Heart right ventricle (tissue), 16 donors: ENCODE measurements at regions not wholly inside any gene's neighbourhood (a gene's known extent, or its start where the extent isn't known, plus 50 kb on each side); places are given as distances from the start of the nearest gene placed in this dataset.

Experiments
- ATAC-seq, 8 donors: fragments of 200-7000 bp; cut with Tn5 transposase; one replicate each; pipeline ENCODE4 v1.9.1; 2020; ENCODE audit warnings: mild to moderate bottlenecking in 8 of 8, moderate library complexity in 8 of 8, moderate number of reproducible peaks in 1 of 8
- DNase-seq, 2 donors: peaks; one replicate each; pipeline ENCODE4 v3.0.0-alpha.2; 2020
- H3K27ac ChIP-seq, 10 donors: fragments of 200-600 bp; sonication (generic) in 2 of 10; one replicate each; pipeline versions ENCODE4 v1.5.0 to v1.8.0; 2020 to 2022; ENCODE audit warnings: mild to moderate bottlenecking in 3 of 10
- H3K27me3 ChIP-seq, 7 donors: fragments of 200-600 bp; one replicate each; pipeline ENCODE4 v1.8.0; 2021 to 2022; ENCODE audit warnings: mild to moderate bottlenecking in 2 of 7
- H3K36me3 ChIP-seq, 9 donors: fragments of 200-600 bp; sonication (generic) in 1 of 9; one replicate each; pipeline versions ENCODE4 v1.5.0 to v1.8.0; 2020 to 2022; ENCODE audit warnings: mild to moderate bottlenecking in 2 of 9
- H3K4me1 ChIP-seq, 9 donors: fragments of 200-600 bp; sonication (generic) in 1 of 9; one replicate each; pipeline versions ENCODE4 v1.5.0 to v1.8.0; 2020 to 2022; ENCODE audit warnings: mild to moderate bottlenecking in 4 of 9
- H3K4me3 ChIP-seq, 10 donors: fragments of 200-600 bp; sonication (generic) in 2 of 10; one replicate each; pipeline versions ENCODE4 v1.5.0 to v1.8.0; 2020 to 2022; ENCODE audit warnings: mild to moderate bottlenecking in 7 of 10, moderate library complexity in 2 of 10
- H3K9me3 ChIP-seq, 11 donors: fragments of 200-600 bp in 10 of 11; sonication (generic) in 2 of 11; one replicate each; pipeline versions ENCODE4 v1.5.0 to v1.8.0; 2013 to 2022; ENCODE audit warnings: mild to moderate bottlenecking in 2 of 11, control low read depth in 1 of 11, moderate library complexity in 1 of 11
- WGBS, 2 donors: extraction: QIAGEN DNeasy Blood & Tissue Kit; methylation state at CpG; one replicate each; pipeline ENCODE4 v1.1.7; 2013; ENCODE audit warnings: inconsistent platforms in 1 of 2; 5-methylcytosine and 5-hydroxymethylcytosine counted together
- intact Hi-C, 10 donors: fragments of 100-400 bp; cut with DNase I; formaldehyde crosslinking; loops; one replicate each; pipeline versions ENCODE4 v1.11.1 to v1.14.2; 2022
- TF ChIP-seq, protein P1 (sequence below), 9 donors: fragments of 200-600 bp; sonication (generic) in 2 of 9; IDR thresholded peaks; one replicate each; pipeline versions ENCODE4 v1.5.0 to v1.8.0; 2021 to 2022; ENCODE audit warnings: antibody characterized with exemption in 9 of 9, mild to moderate bottlenecking in 5 of 9, moderate library complexity in 1 of 9
- donor health status: Arrhythmogenic right ventricular cardiomyopathy.
- donor health status: ischemic (EF 13 %, LVEDD 7.1; RV severe dilation, severe dysfunction).
- donor health status: healthy with polysubstance abuse.
- donor health status: DM: no; HTN: yes; CAD: no.
- donor health status: DM: no; HTN: no; CAD: no.
- donor health status: ischemic (EF 25% LVEDD 6.9; RV normal size, moderate dysfunction).
- donor health status: ischemic (EF 25% LVEDD 5.7; RV mildly dilated, moderate dysfunction).
- donor health status: healthy.
- donor health status: DM: yes; HTN: yes; CAD: no.
- donor health status: Ischemic cardiomyopathy.
- donor health status: ischemic (EF 35%, LVEDD 5.7; RV mildly dilated, moderate dysfunction).
- donor health status: nonischemic (EF 11% LVEDD 7.7; RV severe dilation, severe dysfunction).
- donor health status: DM: yes; HTN: yes; CAD: no.
- donor health status: PGD.
- donor health status: ischemic (EF 29% LVEDD 5.4; RV normal size, mild dysfunction).
- donor health status: nonischemic (EF 23%, LVEDD 6.1; RV moderate dilation, normal function).

DNA sequence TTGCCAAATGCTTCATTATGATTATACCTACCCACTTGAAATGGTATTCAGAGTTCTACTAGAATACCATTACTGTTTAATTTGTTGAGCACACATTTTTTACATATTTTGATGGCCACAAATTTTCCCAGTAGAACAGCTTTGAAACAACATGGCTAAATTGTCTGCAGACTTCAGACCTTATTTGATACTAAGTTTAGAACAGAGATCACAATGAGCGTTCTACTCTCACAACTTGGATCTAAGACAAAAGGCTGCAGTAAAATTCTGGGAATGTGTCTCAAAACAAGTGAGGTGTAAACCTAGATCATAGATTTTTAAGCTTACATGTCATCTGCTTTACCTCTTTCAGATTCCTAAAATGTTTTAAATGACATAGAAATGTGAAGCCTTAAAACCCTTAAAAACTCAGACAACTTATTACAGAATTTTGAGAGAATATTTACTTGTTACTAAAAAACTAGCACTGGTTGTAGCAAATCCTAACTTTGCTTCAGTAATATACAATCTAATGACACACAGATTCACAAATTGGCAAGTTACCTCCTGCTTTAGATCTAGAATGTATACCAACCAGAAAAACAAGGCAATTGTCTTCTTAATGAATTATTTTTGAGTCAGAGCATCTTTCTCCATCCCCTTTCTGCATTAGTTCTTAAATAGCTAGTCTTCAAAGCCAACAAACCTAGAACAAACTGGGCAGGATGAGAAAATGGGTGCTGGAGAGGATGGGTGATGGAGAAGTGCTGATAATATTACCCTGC lies 243.3 kb downstream of the SLC7A11 start:
- Histone ChIP-seq H3K36me3 (no peaks in the 10 kb centered on the region), H3K27ac (no peak overlapping the region), H3K27me3 (no peaks in the 10 kb centered on the region), H3K9me3 (no peaks in the 10 kb centered on the region), H3K4me3 (no peak overlapping the region), H3K4me1 (no peaks in the 10 kb centered on the region)
- TF ChIP-seq, protein P1, sequence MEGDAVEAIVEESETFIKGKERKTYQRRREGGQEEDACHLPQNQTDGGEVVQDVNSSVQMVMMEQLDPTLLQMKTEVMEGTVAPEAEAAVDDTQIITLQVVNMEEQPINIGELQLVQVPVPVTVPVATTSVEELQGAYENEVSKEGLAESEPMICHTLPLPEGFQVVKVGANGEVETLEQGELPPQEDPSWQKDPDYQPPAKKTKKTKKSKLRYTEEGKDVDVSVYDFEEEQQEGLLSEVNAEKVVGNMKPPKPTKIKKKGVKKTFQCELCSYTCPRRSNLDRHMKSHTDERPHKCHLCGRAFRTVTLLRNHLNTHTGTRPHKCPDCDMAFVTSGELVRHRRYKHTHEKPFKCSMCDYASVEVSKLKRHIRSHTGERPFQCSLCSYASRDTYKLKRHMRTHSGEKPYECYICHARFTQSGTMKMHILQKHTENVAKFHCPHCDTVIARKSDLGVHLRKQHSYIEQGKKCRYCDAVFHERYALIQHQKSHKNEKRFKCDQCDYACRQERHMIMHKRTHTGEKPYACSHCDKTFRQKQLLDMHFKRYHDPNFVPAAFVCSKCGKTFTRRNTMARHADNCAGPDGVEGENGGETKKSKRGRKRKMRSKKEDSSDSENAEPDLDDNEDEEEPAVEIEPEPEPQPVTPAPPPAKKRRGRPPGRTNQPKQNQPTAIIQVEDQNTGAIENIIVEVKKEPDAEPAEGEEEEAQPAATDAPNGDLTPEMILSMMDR (IDR thresholded peaks at IDR 0.05): no peak
- 38 to 39% methylated on average over 1 of the region's 1 CpG for WGBS, 2 donors
- DNase-seq (no peak), ATAC-seq (no peak)
- intact Hi-C loops: no loop called here

GRCh38 chr4:137997496-137997895 lies 244.7 kb downstream of the SLC7A11 start:
- H3K36me3 ChIP-seq: no peaks in the 10 kb centered on the region
- no peak for ATAC-seq
- TF ChIP-seq, protein P1 (IDR thresholded peaks at IDR 0.05): no peak
- no peaks in the 10 kb centered on the region for H3K9me3 ChIP-seq
- no peak for DNase-seq
- WGBS, 2 donors: 43 to 62% methylated on average over 1 of the region's 1 CpG
- no peaks in the 10 kb centered on the region for H3K4me1 ChIP-seq
- H3K4me3 ChIP-seq: no peak overlapping the region
- no peak overlapping the region for H3K27ac ChIP-seq
- intact Hi-C loops: no loop called here
- H3K27me3 ChIP-seq: no peaks in the 10 kb centered on the region

- H3K27me3 ChIP-seq: no peaks in the 10 kb centered on the region
- H3K4me1 ChIP-seq: no peaks in the 10 kb centered on the region
- no peaks in the 10 kb centered on the region for H3K9me3 ChIP-seq
- no peak for DNase-seq
- TF ChIP-seq, protein P1 (IDR thresholded peaks at IDR 0.05): no peak
- H3K36me3 ChIP-seq: no peaks in the 10 kb centered on the region
- no peak overlapping the region for H3K4me3 ChIP-seq
- no peak for ATAC-seq
- H3K27ac ChIP-seq: no peak overlapping the region
- intact Hi-C loops: no loop called here
Observed at GRCh38 chr4:137994853-137995252, 247.3 kb downstream of the SLC7A11 start.

GRCh38 chr4:137993232-137993631 lies 248.9 kb downstream of the SLC7A11 start:
- H3K36me3 ChIP-seq: no peaks in the 10 kb centered on the region
- H3K27ac ChIP-seq: no peak overlapping the region
- no peaks in the 10 kb centered on the region for H3K27me3 ChIP-seq
- intact Hi-C loops: no loop called here
- no peak for DNase-seq
- no peaks in the 10 kb centered on the region for H3K4me1 ChIP-seq
- 90 to 93% methylated on average over 1 of the region's 1 CpG for WGBS, 2 donors
- TF ChIP-seq, protein P1 (IDR thresholded peaks at IDR 0.05): no peak
- no peak for ATAC-seq
- no peak overlapping the region for H3K4me3 ChIP-seq
- no peaks in the 10 kb centered on the region for H3K9me3 ChIP-seq
